Stimulated activated CD4-positive, alpha-beta T cell treated with anti-CD3 and anti-CD28 coated beads, Interleukin-1b, Interleukin-23, amount 100 ng/mL, for 48 hours (primary cell): ENCODE measurements at regions not wholly inside any gene's neighbourhood (a gene's known extent, or its start where the extent isn't known, plus 50 kb on each side); places are given as distances from the start of the nearest gene placed in this dataset.
A peak's percentile ranks its signal among the peaks of the same experiment; 100 is the strongest.

Experiments
- DNase-seq: peaks from one replicate; pipeline ENCODE4 v3.0.0-alpha.2; 2020

GRCh38 chr4:145345401-145345800, 136.3 kb upstream of the SMAD1 start:
- DNase-seq, result no peak

- no peak for DNase-seq
Measured at GRCh38 chr4:145341381-145341780, 140.3 kb upstream of the SMAD1 start.

- DNase-seq, result no peak
Measured at GRCh38 chr4:145340071-145340675, 141.5 kb upstream of the SMAD1 start.

- DNase-seq, result no peak
Measured at GRCh38 chr4:145339075-145339725, 142.5 kb upstream of the SMAD1 start.

- DNase-seq, result no peak
Measured at GRCh38 chr4:145338568-145338967, 143.1 kb upstream of the SMAD1 start.

- no peak for DNase-seq
Measured at GRCh38 chr4:145337391-145337790, 144.3 kb upstream of the SMAD1 start.

- DNase-seq, result no peak
Measured at GRCh38 chr4:145333786-145334185, 147.9 kb upstream of the SMAD1 start.

- no peak for DNase-seq
Measured at GRCh38 chr4:145326491-145326890, 146.1 kb upstream of the OTUD4 start.

- DNase-seq, result no peak
Measured at GRCh38 chr4:145324161-145324560, 143.8 kb upstream of the OTUD4 start.

- no peak for DNase-seq
Measured at GRCh38 chr4:145320294-145320693, 139.9 kb upstream of the OTUD4 start.

GRCh38 chr4:145319751-145320150, 139.4 kb upstream of the OTUD4 start:
- DNase-seq, result no peak

GRCh38 chr4:145316897-145317574, 136.6 kb upstream of the OTUD4 start:
- DNase-seq, result no peak

GRCh38 chr4:145315811-145316225, 135.4 kb upstream of the OTUD4 start:
- DNase-seq, result no peak

- DNase-seq, result no peak
Measured at GRCh38 chr4:145308598-145308997, 128.2 kb upstream of the OTUD4 start.

- DNase-seq, result no peak
Measured at GRCh38 chr4:145307763-145308430, 127.5 kb upstream of the OTUD4 start.

GRCh38 chr4:145307120-145307519, 126.7 kb upstream of the OTUD4 start:
- DNase-seq, result no peak

GRCh38 chr4:145302725-145303124, 122.3 kb upstream of the OTUD4 start:
- DNase-seq, result no peak

- DNase-seq, result no peak
Measured at GRCh38 chr4:145301386-145302080, 121.1 kb upstream of the OTUD4 start.

GRCh38 chr4:145299380-145300076, 119.1 kb upstream of the OTUD4 start:
- DNase-seq, result peak; percentile 87

- DNase-seq, result no peak
Measured at GRCh38 chr4:145298885-145299284, 118.5 kb upstream of the OTUD4 start.

GRCh38 chr4:145297556-145297955, 117.2 kb upstream of the OTUD4 start:
- DNase-seq, result no peak

GRCh38 chr4:145295547-145295946, 115.2 kb upstream of the OTUD4 start:
- DNase-seq, result no peak

- DNase-seq, result no peak
Measured at GRCh38 chr4:145295122-145295521, 114.7 kb upstream of the OTUD4 start.
